Epithelial cell of prostate (primary cell): ENCODE measurements at regions not wholly inside any gene's neighbourhood (a gene's known extent, or its start where the extent isn't known, plus 50 kb on each side); places are given as distances from the start of the nearest gene placed in this dataset.
"Not testable (repeated sequence)": the region's sequence is repeated elsewhere in the genome, so short reads cannot be mapped to it uniquely, and the experiment has no call there.

Experiments used
- DNase-seq: peaks from one replicate; pipeline ENCODE4 v3.0.0-alpha.2; 2011; ENCODE audit warnings: low read depth, low spot score
- H3K27ac ChIP-seq: fragments of 450-650 bp; 2 replicates; pipeline ENCODE4 v1.5.1; 2017; ENCODE audit warnings: mild to moderate bottlenecking

DNA sequence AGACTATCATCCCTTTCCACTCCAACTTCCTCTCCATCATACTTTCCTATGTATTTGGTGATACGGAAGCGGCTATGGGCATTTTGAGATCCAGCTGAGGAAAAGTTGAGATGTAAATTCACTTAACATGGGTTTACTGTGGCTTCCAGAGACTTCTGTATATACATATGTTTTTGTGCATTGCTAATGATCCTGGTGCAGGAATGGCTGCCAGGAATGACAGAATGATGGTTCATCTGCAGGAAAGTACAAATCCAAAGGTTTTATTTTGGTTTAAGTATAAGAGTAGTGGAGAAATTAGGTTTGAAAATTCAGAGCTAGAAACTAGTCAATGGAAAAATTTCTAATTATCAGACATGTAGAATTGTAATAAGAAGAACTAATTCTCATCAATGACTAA, 95.0 kb upstream of the PAM start:
- no peak for DNase-seq
- no peak overlapping the region for H3K27ac ChIP-seq

DNA sequence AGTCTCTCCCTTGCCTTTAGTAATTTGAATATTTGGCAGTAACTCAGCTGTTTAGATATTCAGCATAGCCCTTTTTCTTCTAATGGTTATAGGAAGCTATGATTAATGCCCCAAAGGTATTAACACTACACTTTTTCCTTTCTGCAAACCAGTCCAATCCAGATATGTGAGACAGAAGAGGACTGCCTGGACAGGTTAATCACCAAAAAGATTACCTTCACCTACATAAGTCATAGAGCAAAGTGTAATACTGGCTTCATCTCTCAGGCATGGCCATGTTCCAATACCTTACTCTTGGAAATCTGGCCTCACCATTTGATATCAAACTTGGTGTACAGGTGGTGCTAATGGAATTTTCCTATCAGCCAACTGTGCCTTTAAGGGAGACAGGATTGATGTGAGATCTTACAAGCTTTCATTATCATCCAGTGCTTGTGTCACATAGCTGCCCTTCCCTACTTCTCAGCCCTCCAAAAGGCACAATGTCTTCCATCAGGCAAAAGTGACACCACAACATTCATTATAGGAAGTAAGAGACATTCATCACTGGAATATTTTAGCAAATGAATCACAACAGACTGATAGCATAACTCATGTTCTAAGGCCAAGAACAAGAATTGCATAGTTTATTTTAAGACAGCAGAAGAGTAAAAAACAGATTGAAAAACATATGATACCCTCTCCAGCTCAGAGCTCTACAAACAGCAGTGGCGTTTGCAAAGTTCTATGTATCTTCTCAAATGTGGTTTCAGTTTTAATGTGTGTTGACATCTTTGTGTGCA, 91.2 kb upstream of the PAM start:
- DNase-seq = peak; percentile 40
- peak overlapping the region; percentile 46 for H3K27ac ChIP-seq

DNA sequence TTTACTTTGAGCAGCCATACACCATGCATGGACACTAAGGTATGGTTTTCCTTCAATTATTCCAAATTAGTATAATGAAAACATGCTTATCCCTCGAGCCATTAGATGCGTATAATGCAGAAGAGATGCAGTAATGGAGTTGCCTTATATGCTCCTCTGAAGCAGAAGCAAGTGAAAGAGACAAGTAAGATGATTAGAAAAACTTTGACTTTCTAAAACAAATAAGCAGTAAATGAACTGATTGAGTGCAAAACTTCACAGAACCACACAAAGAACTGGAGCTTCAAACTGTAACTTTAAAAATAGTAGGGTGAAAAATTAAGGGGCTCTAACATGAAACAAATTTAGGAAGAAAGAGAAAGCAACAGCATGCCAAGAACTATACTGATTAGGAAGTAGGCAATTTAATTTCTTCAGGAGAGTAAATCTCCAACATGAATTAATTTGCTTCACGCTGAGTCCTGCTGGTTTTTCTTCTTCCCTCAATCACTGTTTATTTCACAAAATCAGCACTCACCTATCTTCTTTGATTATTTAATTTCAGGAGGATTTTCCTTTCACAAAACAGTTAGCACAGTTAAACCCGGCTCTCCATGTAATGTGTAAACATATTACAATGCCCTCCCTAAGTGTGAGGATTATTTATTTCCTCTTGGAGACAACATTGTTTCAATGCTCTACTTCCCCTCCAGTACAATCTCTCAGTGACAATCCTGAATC, 90.3 kb upstream of the PAM start:
- no peak for DNase-seq
- peak overlapping the region; percentile 46 for H3K27ac ChIP-seq

DNA sequence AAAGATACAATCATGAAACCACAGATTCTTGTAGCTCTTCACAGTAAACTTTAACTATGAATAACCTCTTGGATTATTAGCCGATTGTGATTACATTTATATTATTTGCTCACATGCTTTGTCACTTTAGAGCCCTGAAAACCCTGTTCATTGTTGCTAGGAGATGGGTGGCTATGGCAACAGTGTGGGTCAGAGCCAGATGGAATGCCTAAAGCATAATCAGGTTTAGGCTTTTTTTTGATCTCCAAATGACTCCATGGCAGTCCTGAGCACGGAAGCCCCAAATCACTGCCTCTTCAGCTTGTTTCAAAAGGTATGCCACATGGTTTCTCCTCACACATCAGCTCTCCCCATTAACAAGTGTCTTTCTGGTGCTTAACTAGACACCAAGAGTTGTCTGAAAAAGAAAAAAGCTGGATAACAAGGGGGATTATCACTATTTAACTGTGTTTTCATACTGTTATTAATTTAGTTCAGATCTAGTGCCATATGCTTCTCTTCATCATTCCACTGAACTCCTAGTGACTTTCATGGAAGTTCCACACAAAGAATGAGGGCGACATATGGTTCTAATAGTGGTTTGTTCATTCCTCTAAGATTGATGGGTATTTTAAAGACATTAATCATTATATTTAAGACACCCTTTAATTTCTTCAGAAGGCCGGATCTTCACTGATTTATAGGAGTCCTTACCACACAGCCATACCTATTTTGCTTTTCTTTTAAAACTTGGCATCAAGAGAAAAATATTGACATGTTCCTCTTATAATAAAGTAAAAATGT, 88.8 kb upstream of the PAM start:
- DNase-seq = no peak
- H3K27ac ChIP-seq = no peak overlapping the region

DNA sequence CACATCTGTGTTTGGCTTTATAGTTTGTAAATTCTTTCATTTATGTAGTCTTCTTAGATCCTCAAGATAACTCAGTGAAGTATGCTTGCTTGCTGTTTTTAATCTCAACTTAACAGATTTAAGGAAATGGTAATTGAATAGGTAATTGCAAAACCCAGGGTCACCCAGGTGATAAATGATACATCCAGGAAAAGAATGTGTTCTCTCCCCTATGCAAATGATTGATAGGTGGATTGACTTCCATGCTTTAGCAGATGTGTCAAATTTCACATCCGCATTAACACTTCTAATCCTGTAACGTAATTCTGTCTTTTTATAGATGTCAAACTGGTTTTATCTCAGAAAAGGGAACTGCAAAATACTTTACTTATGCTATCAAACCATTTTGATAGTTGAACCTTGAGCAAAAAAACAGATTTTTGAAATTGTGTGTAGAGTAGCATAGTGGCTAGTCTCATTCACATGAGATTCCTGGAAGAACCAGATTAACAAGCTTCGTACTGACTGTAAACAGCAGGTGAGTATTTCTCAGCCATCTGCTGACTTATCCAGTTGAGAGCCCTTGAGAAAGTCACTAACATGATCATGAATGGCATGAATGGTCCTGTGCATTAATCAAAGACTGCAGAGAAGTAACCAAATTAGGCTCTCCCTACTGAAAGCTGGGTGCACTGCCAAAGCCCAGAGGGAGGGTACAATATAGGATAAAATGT, 86.7 kb upstream of the PAM start:
- DNase-seq = no peak
- H3K27ac ChIP-seq = no peak overlapping the region

GRCh38 chr5:102670224-102670836, 84.8 kb upstream of the PAM start:
- H3K27ac ChIP-seq = no peak overlapping the region
- no peak for DNase-seq

GRCh38 chr5:102671033-102671734, 83.9 kb upstream of the PAM start:
- not testable (repeated sequence) for H3K27ac ChIP-seq, DNase-seq

GRCh38 chr5:102678267-102679058, 76.6 kb upstream of the PAM start:
- DNase-seq = no peak
- no peak overlapping the region for H3K27ac ChIP-seq

GRCh38 chr5:102681403-102681983, 73.6 kb upstream of the PAM start:
- no peak overlapping the region for H3K27ac ChIP-seq
- no peak for DNase-seq

- no peak for DNase-seq
- H3K27ac ChIP-seq = no peak overlapping the region
Observed at GRCh38 chr5:102682101-102682647, 72.9 kb upstream of the PAM start.

GRCh38 chr5:102688076-102688475, 67.0 kb upstream of the PAM start:
- DNase-seq, H3K27ac ChIP-seq: not testable (repeated sequence)

DNA sequence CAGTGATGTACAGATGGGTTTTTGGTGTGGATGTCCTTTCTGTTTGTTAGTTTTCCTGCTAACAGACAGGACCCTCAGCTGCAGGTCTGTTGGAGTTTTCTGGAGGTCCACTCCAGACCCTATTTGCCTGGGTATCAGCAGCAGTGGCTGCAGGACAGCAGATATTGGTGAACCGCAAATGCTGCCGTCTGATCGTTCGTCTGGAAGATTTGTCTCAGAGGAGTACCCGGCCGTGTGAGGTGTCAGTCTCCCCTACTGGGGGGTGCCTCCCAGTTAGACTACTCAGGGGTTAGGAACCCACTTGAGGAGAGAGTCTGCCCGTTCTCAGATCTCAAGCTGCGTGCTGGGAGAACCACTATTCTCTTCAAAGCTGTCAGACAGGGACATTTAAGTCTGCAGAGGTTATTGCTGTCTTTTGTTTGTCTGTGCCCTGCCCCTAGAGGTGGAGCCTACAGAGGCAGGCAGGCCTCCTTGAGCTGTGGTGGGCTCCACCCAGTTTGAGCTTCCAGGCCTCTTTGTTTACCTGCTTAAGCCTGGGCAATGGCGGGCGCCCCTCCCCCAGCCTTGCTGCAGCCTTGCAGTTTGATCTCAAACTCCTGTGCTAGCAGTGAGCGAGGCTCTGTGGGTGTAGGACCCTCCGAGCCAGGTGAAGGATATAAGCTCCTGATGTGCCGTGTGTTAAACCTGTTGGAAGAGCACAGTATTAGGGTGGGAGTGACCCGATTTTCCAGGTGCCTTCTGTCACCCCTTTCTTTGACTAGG, 66.3 kb upstream of the PAM start:
- H3K27ac ChIP-seq, DNase-seq: not testable (repeated sequence)

DNA sequence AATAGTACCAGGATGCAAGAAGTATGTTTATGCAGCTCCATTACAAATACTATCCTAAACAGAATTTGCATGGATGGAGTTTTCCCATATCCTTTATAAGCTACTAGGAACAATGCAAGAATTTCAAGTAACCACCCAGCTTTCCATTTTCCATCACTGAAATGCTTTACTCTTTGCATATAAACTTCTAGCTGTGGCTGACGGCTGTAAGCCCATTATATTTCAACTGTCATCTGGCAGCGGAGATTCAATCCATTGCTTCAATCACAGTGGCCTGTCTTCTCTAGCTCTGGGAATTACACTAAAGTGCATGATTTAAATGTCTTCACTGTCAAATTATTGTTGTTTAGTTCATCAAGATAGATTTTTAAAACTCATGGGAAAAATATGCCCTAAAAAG, 64.2 kb upstream of the PAM start:
- DNase-seq = no peak
- no peak overlapping the region for H3K27ac ChIP-seq

DNA sequence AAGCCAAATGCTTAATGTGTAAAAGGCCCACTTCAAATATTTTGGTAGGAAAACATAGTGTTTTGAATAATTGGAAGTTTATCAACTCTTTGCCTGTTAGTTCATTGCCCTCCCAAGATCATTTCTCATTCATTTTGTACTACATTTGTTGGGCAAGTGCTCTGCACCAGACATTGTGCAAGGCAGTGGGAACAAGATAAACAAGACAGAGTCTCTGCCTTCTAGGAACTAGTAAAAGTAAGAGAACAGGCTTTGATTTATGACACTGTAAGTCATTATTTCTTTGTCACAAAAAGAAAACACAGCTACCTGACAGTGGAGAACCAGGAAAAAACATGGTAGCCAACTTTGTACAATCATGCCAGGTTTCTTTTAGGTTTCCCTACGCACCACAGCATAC, 63.7 kb upstream of the PAM start:
- DNase-seq = no peak
- no peak overlapping the region for H3K27ac ChIP-seq

- no peak for DNase-seq
- H3K27ac ChIP-seq = no peak overlapping the region
Observed at GRCh38 chr5:102700120-102700831, 54.8 kb upstream of the PAM start.

- no peak overlapping the region for H3K27ac ChIP-seq
- DNase-seq = no peak
Observed at GRCh38 chr5:102700916-102701315, 54.2 kb upstream of the PAM start.

DNA sequence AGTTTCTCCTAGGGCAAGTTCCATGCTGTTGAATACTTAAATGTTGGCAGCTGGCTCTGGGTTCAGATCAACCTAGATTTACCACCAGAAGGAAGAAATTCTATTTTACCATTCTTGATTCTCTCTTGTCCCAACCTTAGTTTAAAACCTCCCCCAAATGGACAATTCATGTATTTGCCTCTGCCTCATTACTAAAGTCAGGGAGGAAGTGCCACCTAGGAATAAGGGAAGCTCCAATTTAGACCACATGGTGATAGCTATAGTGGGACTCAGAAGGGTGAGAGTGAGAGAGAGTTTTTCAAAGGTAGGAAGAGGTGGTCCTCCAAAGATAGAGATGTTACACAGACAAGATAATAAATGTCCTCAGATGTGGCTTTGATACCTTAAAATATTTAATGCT, 53.4 kb upstream of the PAM start:
- DNase-seq = no peak
- no peak overlapping the region for H3K27ac ChIP-seq
